ENCODE measurements at regions not wholly inside any gene's neighbourhood (a gene's known extent, or its start where the extent isn't known, plus 50 kb on each side); places are given as distances from the start of the nearest gene placed in this dataset.

- TF ChIP-seq CTCF (IDR thresholded peaks at IDR 0.05; ENCODE audit: poor library complexity) (no peak), EZH2phosphoT487 (IDR thresholded peaks at IDR 0.05; ENCODE audit: low read depth, severe bottlenecking, unreplicated experiment) (no peak), EZH2 (IDR thresholded peaks at IDR 0.05; ENCODE audit: borderline replicate concordance) (no peak)
Measured at GRCh38 chr19:31520633-31521032, 171.4 kb upstream of the TSHZ3 start.
